SHP77 (cell line): ENCODE measurements at regions not wholly inside any gene's neighbourhood (a gene's known extent, or its start where the extent isn't known, plus 50 kb on each side); places are given as distances from the start of the nearest gene placed in this dataset.

ENCODE experiments used
- DNase-seq, 2 experiments: peaks; one replicate each; lab custom pipeline; 2025; lab: John Stamatoyannopoulos, UW

GRCh38 chr11:113581713-113582112 lies 106.5 kb upstream of the DRD2 start:
- DNase-seq = no peak

GRCh38 chr11:113579292-113579940 lies 104.2 kb upstream of the DRD2 start:
- no peak for DNase-seq

- no peak for DNase-seq
Observed at GRCh38 chr11:113578715-113579250, 103.6 kb upstream of the DRD2 start.

- DNase-seq = no peak
Observed at GRCh38 chr11:113578033-113578380, 102.8 kb upstream of the DRD2 start.

- no peak for DNase-seq
Observed at GRCh38 chr11:113577356-113578032, 102.3 kb upstream of the DRD2 start.

GRCh38 chr11:113574586-113574985 lies 99.4 kb upstream of the DRD2 start:
- DNase-seq = no peak

GRCh38 chr11:113574171-113574570 lies 99.0 kb upstream of the DRD2 start:
- no peak for DNase-seq

GRCh38 chr11:113572136-113572735 lies 97.0 kb upstream of the DRD2 start:
- no peak for DNase-seq

- no peak for DNase-seq
Observed at GRCh38 chr11:113571531-113571930, 96.3 kb upstream of the DRD2 start.

GRCh38 chr11:113570906-113571305 lies 95.7 kb upstream of the DRD2 start:
- DNase-seq = no peak

- no peak for DNase-seq
Observed at GRCh38 chr11:113569391-113569790, 94.2 kb upstream of the DRD2 start.

GRCh38 chr11:113568566-113568965 lies 93.4 kb upstream of the DRD2 start:
- DNase-seq = no peak

- no peak for DNase-seq
Observed at GRCh38 chr11:113567867-113568544, 92.8 kb upstream of the DRD2 start.

- DNase-seq = no peak
Observed at GRCh38 chr11:113567097-113567496, 91.9 kb upstream of the DRD2 start.

GRCh38 chr11:113564527-113565130 lies 89.4 kb upstream of the DRD2 start:
- no peak for DNase-seq

GRCh38 chr11:113563766-113564526 lies 88.7 kb upstream of the DRD2 start:
- no peak for DNase-seq

GRCh38 chr11:113562981-113563461 lies 87.8 kb upstream of the DRD2 start:
- DNase-seq = no peak

- no peak for DNase-seq
Observed at GRCh38 chr11:113562576-113562975, 87.4 kb upstream of the DRD2 start.

GRCh38 chr11:113557926-113558325 lies 82.7 kb upstream of the DRD2 start:
- DNase-seq = no peak

GRCh38 chr11:113556036-113556435 lies 80.8 kb upstream of the DRD2 start:
- DNase-seq = no peak

GRCh38 chr11:113555071-113555619 lies 79.9 kb upstream of the DRD2 start:
- DNase-seq = no peak
